Gastrocnemius medialis (tissue), 4 donors: ENCODE measurements at regions not wholly inside any gene's neighbourhood (a gene's known extent, or its start where the extent isn't known, plus 50 kb on each side); places are given as distances from the start of the nearest gene placed in this dataset.

Source experiments
- ATAC-seq, 2 donors: fragments of 150-250 bp; one replicate each; pipeline ENCODE4 v1.9.1; 2016
- DNase-seq, 2 donors: peaks; one replicate each; pipeline ENCODE4 v3.0.0-alpha.2; 2019
- H3K27ac ChIP-seq, 4 donors: fragments of 200-600 bp; sonication (generic); 1 replicate in 1 of 4; 2 replicates in 3 of 4; pipeline ENCODE4 v1.5.1; 2016 to 2018; ENCODE audit warnings: mild to moderate bottlenecking in 2 of 4, moderate library complexity in 1 of 4
- H3K27me3 ChIP-seq, 3 donors: fragments of 200-600 bp; sonication (generic) in 2 of 3; 1 replicate in 1 of 3; 2 replicates in 2 of 3; pipeline versions ENCODE4 v1.5.1 to v1.6.0; 2016 to 2019; ENCODE audit warnings: mild to moderate bottlenecking in 1 of 3, moderate library complexity in 1 of 3
- H3K36me3 ChIP-seq, 2 donors: fragments of 200-600 bp; sonication (generic) in 1 of 2; one replicate each; pipeline ENCODE4 v1.5.1; 2017 to 2018
- H3K4me1 ChIP-seq, 2 donors: fragments of 200-600 bp; sonication (generic) in 1 of 2; one replicate each; pipeline ENCODE4 v1.5.1; 2016 to 2017; ENCODE audit warnings: mild to moderate bottlenecking in 2 of 2
- H3K4me3 ChIP-seq, 4 donors: fragments of 200-600 bp; sonication (generic) in 3 of 4; 1 replicate in 1 of 4; 2 replicates in 3 of 4; pipeline ENCODE4 v1.5.1; 2016 to 2019; ENCODE audit warnings: mild to moderate bottlenecking in 2 of 4
- H3K9me3 ChIP-seq, 3 donors: fragments of 200-600 bp; sonication (generic) in 2 of 3; 1 replicate in 1 of 3; 2 replicates in 2 of 3; pipeline ENCODE4 v1.5.1; 2016 to 2019
- POLR2A ChIP-seq, 2 donors: fragments of 450-650 bp; IDR thresholded peaks; one replicate each; pipeline ENCODE4 v1.6.1; 2017; ENCODE audit warnings: antibody characterized with exemption in 2 of 2, mild to moderate bottlenecking in 2 of 2, moderate library complexity in 2 of 2
- in situ Hi-C, 4 donors: fragments of 200-750 bp; cut with MboI; loops; one replicate each; pipeline versions ENCODE4 v1.15.0 to v1.8.0; 2017; ENCODE audit warnings: low sequenced_read_pairs in 4 of 4
- intact Hi-C: fragments of 100-400 bp; cut with DNase I; formaldehyde crosslinking; loops from one replicate; pipeline ENCODE4 v1.15.1; 2023; ENCODE audit warnings: low total_unique reads
- TF ChIP-seq, protein P1 (sequence below), 5 experiments: fragments of 450-650 bp in 3 of 5; fragments of 200-600 bp in 2 of 5; sonication (generic) in 2 of 5; IDR thresholded peaks in 4 of 5; conservative IDR thresholded peaks in 1 of 5; 1 replicate in 4 of 5; 2 replicates in 1 of 5; pipeline ENCODE4 v1.5.1; 2016 to 2019; ENCODE audit warnings: antibody characterized with exemption in 5 of 5, mild to moderate bottlenecking in 3 of 5, moderate library complexity in 3 of 5

DNA sequence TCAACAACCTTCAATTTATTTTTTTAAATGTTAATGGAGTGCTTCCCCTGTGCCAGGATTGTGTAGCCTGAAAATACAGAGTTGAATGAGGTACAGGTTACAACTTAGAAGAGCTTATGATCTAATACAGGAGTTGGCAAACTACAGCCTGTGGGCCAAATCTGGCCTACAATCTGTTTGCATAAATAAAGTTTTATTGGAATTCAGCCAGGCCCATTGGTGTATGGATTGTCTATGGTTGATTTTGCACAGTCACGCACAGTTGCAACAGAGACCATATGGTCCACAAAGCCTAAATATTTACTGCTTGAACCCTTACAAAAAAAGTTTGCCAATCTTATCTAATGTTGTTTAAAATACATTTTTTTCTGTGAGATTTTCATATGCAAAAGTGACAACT is 177.3 kb upstream of the CCN2 start:
- H3K9me3 ChIP-seq: no peaks in the 10 kb centered on the region
- no peaks in the 10 kb centered on the region for H3K27me3 ChIP-seq
- TF ChIP-seq POLR2A (IDR thresholded peaks at IDR 0.05): no peak
- TF ChIP-seq, protein P1, sequence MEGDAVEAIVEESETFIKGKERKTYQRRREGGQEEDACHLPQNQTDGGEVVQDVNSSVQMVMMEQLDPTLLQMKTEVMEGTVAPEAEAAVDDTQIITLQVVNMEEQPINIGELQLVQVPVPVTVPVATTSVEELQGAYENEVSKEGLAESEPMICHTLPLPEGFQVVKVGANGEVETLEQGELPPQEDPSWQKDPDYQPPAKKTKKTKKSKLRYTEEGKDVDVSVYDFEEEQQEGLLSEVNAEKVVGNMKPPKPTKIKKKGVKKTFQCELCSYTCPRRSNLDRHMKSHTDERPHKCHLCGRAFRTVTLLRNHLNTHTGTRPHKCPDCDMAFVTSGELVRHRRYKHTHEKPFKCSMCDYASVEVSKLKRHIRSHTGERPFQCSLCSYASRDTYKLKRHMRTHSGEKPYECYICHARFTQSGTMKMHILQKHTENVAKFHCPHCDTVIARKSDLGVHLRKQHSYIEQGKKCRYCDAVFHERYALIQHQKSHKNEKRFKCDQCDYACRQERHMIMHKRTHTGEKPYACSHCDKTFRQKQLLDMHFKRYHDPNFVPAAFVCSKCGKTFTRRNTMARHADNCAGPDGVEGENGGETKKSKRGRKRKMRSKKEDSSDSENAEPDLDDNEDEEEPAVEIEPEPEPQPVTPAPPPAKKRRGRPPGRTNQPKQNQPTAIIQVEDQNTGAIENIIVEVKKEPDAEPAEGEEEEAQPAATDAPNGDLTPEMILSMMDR (IDR thresholded peaks at IDR 0.05 in 4 of 5, conservative IDR thresholded peaks at IDR 0.05 in 1 of 5): no peak
- no peak overlapping the region for H3K27ac ChIP-seq
- no peaks in the 10 kb centered on the region for H3K36me3 ChIP-seq
- intact Hi-C loops (no loop called here), in situ Hi-C loops (no loop called here)
- peaks cover 0 to 5% of the 10 kb centered on the region in 2 donors for H3K4me1 ChIP-seq
- H3K4me3 ChIP-seq: no peak overlapping the region
- no peak for DNase-seq
- ATAC-seq: no peak

GRCh38 chr6:132126150-132126549 is 175.0 kb upstream of the CCN2 start:
- no peak for TF ChIP-seq POLR2A (IDR thresholded peaks at IDR 0.05)
- TF ChIP-seq, protein P1 (IDR thresholded peaks at IDR 0.05 in 4 of 5, conservative IDR thresholded peaks at IDR 0.05 in 1 of 5): no peak
- H3K36me3 ChIP-seq: no peaks in the 10 kb centered on the region
- in situ Hi-C loops (no loop called here), intact Hi-C loops (no loop called here)
- no peak overlapping the region for H3K4me3 ChIP-seq
- peaks cover 0 to under 1% of the 10 kb centered on the region in 2 donors for H3K4me1 ChIP-seq
- no peak for DNase-seq
- H3K27ac ChIP-seq: no peak overlapping the region
- ATAC-seq: no peak
- no peaks in the 10 kb centered on the region for H3K9me3 ChIP-seq
- no peaks in the 10 kb centered on the region for H3K27me3 ChIP-seq

DNA sequence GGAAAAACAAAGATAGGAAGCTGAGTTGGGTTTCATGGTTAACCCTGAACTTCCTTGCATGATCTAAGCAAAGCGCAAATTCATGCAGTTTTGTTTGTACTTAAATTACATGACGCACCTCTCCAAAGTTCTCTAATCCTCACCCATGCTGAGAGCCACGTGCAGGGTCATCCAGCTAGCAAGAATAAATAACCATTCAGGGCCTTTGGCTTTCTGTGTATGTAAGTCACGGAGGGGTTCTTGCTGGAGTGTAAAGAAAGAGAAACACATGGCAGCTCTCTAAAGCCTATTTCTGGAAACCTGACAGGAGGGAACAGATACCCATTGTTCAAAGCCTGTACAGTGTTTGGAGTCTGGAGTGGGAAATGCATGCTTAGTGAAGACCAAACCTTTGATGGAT is 171.7 kb upstream of the CCN2 start:
- TF ChIP-seq, protein P1 (IDR thresholded peaks at IDR 0.05 in 4 of 5, conservative IDR thresholded peaks at IDR 0.05 in 1 of 5): no peak
- TF ChIP-seq POLR2A (IDR thresholded peaks at IDR 0.05): no peak
- no peaks in the 10 kb centered on the region for H3K9me3 ChIP-seq
- H3K27me3 ChIP-seq: no peaks in the 10 kb centered on the region
- intact Hi-C loops (no loop called here), in situ Hi-C loops (no loop called here)
- no peak for DNase-seq
- no peak overlapping the region for H3K4me3 ChIP-seq
- no peak overlapping the region for H3K27ac ChIP-seq
- H3K4me1 ChIP-seq: no peaks in the 10 kb centered on the region
- no peaks in the 10 kb centered on the region for H3K36me3 ChIP-seq
- ATAC-seq: no peak

- Histone ChIP-seq H3K36me3 (no peaks in the 10 kb centered on the region), H3K4me1 (no peaks in the 10 kb centered on the region), H3K27me3 (no peaks in the 10 kb centered on the region), H3K9me3 (no peaks in the 10 kb centered on the region), H3K27ac (no peak overlapping the region), H3K4me3 (no peak overlapping the region)
- intact Hi-C loops: no loop called here
- DNase-seq (no peak), ATAC-seq (no peak)
- in situ Hi-C loops: no loop called here
- TF ChIP-seq, protein P1 (IDR thresholded peaks at IDR 0.05 in 4 of 5, conservative IDR thresholded peaks at IDR 0.05 in 1 of 5): no peak
- TF ChIP-seq POLR2A (IDR thresholded peaks at IDR 0.05): no peak
Observed at GRCh38 chr6:132122176-132122575, 171.0 kb upstream of the CCN2 start.

GRCh38 chr6:132118144-132118543 is 167.0 kb upstream of the CCN2 start:
- Histone ChIP-seq H3K27me3 (no peaks in the 10 kb centered on the region), H3K4me1 (no peaks in the 10 kb centered on the region), H3K27ac (no peak overlapping the region), H3K4me3 (no peak overlapping the region), H3K9me3 (no peaks in the 10 kb centered on the region), H3K36me3 (no peaks in the 10 kb centered on the region)
- TF ChIP-seq, protein P1 (IDR thresholded peaks at IDR 0.05 in 4 of 5, conservative IDR thresholded peaks at IDR 0.05 in 1 of 5): no peak
- no peak for TF ChIP-seq POLR2A (IDR thresholded peaks at IDR 0.05)
- in situ Hi-C loops (no loop called here), intact Hi-C loops (no loop called here)
- ATAC-seq (no peak), DNase-seq (no peak)
